Activated CD4-positive, alpha-beta T cell treated with anti-CD3 and anti-CD28 coated beads, Interleukin-2, Interleukin-4, amounts not matched to agents 100 ng/mL and 50 ng/mL, durations not matched to agents 16 hours and 8 hours (primary cell): ENCODE measurements at regions not wholly inside any gene's neighbourhood (a gene's known extent, or its start where the extent isn't known, plus 50 kb on each side); places are given as distances from the start of the nearest gene placed in this dataset.

Source experiments
- DNase-seq: peaks from one replicate; pipeline ENCODE4 v3.0.0-alpha.2; 2020; ENCODE audit warnings: low spot score

GRCh38 chr2:41726364-41726763, 321.5 kb upstream of the PKDCC start:
- no peak for DNase-seq

GRCh38 chr2:41727152-41727551, 320.7 kb upstream of the PKDCC start:
- DNase-seq: no peak

GRCh38 chr2:41727711-41728110, 320.1 kb upstream of the PKDCC start:
- no peak for DNase-seq

- no peak for DNase-seq
Observed at GRCh38 chr2:41728788-41729338, 319.0 kb upstream of the PKDCC start.

GRCh38 chr2:41729800-41730364, 317.9 kb upstream of the PKDCC start:
- DNase-seq: no peak

- no peak for DNase-seq
Observed at GRCh38 chr2:41735006-41735405, 312.8 kb upstream of the PKDCC start.

GRCh38 chr2:41735476-41735875, 312.3 kb upstream of the PKDCC start:
- DNase-seq: no peak

- DNase-seq: no peak
Observed at GRCh38 chr2:41736105-41736567, 311.7 kb upstream of the PKDCC start.

GRCh38 chr2:41736586-41736985, 311.2 kb upstream of the PKDCC start:
- no peak for DNase-seq

- DNase-seq: no peak
Observed at GRCh38 chr2:41737888-41738287, 309.9 kb upstream of the PKDCC start.

GRCh38 chr2:41741951-41742595, 305.7 kb upstream of the PKDCC start:
- DNase-seq: no peak

GRCh38 chr2:41743324-41743723, 304.5 kb upstream of the PKDCC start:
- DNase-seq: no peak

- no peak for DNase-seq
Observed at GRCh38 chr2:41750829-41751228, 297.0 kb upstream of the PKDCC start.

GRCh38 chr2:41759880-41760279, 287.9 kb upstream of the PKDCC start:
- no peak for DNase-seq

- no peak for DNase-seq
Observed at GRCh38 chr2:41763141-41763540, 284.7 kb upstream of the PKDCC start.

GRCh38 chr2:41764131-41764530, 283.7 kb upstream of the PKDCC start:
- no peak for DNase-seq

GRCh38 chr2:41764919-41765318, 282.9 kb upstream of the PKDCC start:
- no peak for DNase-seq

- no peak for DNase-seq
Observed at GRCh38 chr2:41768310-41768709, 279.5 kb upstream of the PKDCC start.

- no peak for DNase-seq
Observed at GRCh38 chr2:41771710-41772109, 276.1 kb upstream of the PKDCC start.

- DNase-seq: no peak
Observed at GRCh38 chr2:41772697-41773096, 275.1 kb upstream of the PKDCC start.

GRCh38 chr2:41774011-41774605, 273.7 kb upstream of the PKDCC start:
- no peak for DNase-seq

- no peak for DNase-seq
Observed at GRCh38 chr2:41775366-41776025, 272.3 kb upstream of the PKDCC start.

- DNase-seq: no peak
Observed at GRCh38 chr2:41779888-41780287, 267.9 kb upstream of the PKDCC start.
